GM21423 (cell line): ENCODE measurements at regions not wholly inside any gene's neighbourhood (a gene's known extent, or its start where the extent isn't known, plus 50 kb on each side); places are given as distances from the start of the nearest gene placed in this dataset.

Source experiments
- ATAC-seq: cut with Tn5 transposase; IDR thresholded peaks from one replicate; pipeline ENCODE4 v1.9.1; 2021; ENCODE audit warnings: mild to moderate bottlenecking, moderate library complexity; ENCODE audit not compliant: unreplicated experiment

DNA sequence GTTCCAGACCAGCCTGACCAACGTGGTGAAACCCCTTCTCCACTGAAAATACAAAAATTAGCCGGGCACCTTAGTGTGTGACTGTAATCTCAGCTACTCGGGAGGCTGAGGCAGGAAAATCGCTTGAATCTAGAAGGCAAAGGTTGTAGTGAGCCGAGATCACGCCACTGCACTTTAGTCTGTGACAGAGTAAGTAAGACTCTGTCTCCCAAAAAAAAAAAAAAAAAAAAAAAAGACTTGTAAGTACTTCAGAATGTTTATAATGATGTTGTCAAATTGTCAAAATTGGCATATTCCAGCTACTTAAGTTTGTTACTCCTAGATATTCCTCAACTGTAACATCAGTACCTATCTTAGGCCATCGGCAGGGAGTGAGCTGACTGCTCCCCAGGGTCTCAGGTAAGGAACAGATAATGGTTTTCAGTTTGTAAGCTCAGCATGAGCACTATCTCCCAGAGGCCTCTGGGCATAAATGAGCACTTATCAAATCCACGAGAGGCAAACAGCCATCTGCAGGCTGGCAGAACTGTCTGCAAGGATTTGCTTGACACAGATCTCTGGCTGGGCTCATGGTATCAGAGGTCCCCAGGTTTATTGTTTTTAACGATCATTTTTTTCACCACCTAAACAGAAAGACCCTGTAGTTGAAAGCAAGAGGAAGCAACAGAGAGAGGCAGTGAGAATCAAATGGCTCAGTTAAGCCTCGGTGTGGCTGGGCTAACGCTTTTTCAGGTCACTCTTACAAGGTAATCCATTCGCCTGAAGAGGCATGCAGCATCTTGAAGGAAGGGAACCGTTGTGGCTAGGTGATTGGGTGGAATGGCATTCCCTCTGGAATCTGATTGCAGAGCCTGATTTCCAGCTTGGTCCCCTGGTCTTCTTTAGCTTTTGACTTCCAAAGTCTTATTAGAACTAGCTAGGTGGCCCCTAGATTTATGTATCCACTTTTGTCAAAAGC is 115.9 kb downstream of the LY86 start:
- no peak for ATAC-seq

DNA sequence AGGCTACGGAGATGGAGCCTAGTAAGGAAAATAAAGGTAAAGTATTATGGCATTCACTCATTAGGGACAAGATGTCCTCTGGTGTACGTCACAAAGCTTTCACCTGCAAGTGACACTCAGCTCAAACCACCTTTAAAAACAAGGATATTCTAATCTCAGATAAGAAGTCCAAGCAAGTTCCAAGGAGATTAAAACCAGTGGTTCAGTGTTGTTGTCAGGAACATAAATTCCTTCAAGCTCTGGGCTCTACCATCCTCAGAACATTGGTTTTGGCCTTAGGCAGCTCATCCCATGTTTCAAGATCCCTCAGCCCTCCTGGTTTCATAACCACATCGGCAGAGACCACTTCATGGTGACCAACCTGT is 116.5 kb downstream of the LY86 start:
- no peak for ATAC-seq

DNA sequence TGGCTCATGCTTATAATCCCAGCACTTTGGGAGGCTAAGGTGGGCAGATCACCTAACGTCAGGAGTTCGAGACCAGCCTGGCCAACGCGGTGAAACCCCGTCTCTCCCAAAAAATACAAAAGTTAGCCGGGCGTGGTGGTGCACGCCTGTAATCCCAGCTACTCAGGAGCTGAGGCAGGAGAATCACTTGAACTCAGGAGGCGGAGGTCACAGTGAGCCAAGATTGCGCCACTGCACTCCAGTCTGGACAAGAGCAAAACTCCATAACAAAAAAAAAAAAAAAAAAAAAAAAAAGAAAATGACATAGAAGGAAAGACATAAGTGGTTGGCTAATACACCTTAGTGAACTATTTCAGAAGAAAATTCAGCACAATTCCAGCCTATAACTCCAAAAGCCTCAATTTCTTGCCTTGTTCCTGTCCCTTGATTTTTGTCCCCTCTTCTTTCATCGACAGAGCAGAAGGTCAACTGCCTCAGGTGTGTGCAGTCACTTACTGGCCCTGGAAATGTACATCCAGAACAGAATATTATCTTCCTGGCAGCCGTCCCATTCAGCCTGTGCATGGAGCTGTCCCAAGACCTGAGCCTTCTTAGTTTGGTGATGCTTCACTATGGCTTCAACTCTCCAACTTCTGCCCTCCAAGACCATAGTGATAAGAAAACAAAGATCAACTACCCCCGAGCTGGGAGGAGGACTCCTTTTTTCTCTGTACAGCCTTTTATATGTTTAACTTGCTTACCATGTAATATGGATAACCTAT is 117.6 kb downstream of the LY86 start:
- ATAC-seq, result no peak

DNA sequence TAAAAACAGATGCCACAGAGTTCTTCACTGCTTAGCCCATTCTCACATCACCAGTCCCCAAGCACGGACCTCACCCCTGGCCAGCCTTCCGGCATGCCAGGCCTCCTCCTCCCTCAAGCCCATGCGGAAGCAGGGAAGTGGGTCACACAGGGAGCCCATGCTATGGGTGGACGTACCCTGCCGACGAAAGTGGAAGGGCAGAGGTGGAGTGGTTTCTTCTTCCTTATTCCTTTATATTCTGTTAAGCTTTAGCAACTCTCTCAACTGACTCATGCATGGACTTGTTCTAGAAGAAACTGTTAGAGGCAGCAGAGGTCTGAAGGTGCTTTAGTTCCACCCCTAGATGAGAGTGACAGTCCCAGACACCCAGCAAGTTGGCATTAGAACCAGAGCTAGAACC is 118.6 kb downstream of the LY86 start:
- no peak for ATAC-seq

DNA sequence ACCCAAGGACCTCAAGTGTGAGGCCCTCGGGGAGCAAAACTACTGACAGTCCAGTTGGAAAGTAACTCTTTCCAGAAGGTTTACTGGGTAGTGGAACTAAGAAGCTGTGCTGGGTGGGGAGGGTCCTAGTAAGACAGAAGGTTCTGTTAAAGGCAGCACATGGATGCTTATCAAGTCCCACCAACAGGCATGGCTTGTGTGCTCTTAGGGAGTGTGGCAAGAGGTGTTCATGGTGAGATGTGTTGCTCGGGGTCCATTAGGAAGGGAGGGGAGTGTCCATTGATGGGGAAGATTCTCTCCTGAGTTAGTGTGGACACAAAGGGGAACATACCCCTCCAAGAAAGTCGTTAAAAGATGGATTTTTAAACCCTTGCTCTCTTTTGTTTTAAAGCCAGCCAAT is 120.6 kb downstream of the LY86 start:
- ATAC-seq, result no peak

DNA sequence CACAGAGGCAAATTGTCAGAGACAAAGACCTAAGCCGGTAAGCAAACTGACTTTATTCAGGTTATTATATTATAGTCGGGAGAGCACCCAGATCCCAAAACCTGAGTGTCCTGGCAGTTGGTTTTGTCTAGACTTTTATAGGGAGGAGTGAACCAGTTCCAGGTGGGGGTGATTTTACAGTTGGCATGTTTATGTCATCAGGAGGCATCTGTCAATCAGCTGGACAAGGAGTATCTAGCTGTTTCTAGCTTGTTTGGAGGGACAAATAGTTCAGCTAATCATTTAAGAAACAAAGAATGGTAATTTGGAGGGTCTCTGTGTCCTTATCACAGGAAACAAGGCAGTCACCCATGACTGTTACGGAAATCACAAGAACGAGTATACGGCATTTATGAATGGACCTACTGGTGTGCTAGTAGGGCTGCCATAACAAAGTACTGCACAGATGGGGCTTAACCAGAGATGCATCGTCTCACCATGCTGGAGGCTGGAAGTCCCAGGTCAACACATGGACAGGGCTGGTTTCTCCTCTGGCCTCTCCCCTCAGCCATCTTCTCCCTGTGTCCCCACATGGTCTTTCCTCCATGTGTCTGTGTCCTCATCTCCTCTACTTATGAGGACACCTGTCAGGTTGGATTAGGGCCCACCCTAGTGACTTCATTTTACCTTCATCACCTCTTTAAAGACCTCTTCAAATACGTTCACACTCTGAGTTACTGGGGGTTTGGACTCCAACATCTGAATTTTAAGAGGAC is 122.7 kb downstream of the LY86 start:
- no peak for ATAC-seq

DNA sequence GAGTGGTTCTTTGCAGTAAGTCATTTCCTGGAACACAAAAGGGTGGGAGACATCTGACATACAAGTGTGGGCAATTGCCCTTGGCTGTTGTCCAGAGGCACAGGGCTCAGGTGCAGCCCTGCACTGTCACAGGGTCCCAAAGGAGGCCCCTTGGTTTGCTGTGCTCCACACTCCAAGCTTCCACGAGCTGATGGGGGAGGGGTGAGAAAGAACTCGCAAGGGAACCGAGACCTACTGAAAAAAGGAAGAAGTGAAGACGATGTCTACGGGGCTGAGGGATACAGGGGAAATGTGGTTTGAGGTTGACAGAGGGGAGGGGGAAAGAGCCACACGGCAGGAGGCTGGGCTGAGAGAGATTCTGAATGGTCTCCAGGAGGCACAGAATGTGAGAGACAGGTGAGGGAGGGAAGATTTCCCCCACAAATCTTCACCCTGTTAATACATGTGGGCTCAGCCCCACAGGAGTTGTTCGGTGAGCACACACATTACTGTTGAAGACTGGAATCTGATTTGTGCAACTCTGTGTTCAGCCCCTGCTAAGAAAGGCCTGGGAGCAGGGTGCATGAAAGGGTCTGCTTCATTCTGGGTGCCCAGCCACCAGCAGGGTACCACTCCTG is 123.4 kb downstream of the LY86 start:
- no peak for ATAC-seq

DNA sequence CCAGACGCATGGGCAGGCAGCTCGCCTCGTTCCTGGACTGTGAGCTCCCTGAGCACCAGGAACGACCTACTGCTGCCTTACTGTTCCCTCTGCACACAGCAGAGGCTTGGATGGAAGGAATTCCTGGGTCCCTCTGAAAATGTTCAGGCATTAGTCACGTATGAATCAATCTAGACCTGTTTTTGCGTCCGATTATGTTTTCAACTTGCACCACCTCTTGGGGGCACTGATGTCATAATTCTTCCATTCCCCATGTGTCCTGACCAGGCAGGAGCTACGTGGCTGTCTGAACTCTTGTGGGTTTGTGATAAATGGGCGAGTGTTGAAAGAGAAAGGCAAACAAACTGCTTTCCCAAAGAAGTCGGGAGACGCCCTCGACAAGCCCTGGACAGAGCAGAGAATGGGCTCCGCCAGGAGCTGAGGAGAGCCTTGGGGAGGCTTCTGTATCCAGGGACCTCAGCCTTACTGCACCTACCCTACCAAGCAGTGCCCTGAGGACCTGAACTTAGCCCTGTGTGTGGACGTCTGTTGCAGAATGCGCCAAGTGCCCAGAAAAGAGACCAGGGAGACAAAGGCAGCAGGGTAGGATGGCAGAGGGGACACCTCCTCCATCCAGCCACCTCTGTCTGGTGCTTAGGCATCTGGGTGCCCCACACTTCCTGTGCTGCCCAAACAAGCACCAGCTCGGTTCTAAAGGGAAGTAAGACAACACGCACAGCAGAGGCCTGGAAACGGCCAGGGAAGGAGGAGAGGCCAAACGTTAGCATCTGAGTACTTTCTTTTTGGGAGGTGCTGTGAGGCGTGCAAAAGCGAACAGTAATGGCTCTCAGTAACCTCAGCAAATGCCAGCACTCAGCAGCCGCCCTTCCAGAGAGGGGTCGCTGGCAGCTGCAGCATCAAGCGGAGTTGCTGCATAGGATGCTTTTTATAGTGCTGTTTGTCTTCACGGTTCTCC is 124.2 kb downstream of the LY86 start:
- ATAC-seq, result no peak

DNA sequence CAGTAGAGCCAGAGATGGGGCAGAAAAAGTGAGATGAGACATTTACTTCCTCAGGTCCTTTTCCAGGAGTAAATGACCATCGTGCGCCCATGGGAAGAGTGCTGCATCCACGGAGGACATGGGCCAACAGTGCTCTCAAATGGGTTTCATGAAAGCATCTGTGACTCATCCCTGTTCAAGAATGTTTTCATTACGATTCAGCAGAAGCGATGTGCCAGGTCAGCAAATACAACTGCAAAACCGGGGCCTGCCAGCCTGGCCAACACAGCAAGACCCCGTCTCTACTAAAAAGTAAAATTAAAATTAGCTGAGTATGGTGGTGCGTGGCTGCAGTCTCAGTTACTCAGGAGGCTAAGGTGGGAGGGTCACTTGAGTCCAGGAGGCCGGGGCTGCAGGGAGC is 125.1 kb downstream of the LY86 start:
- ATAC-seq, result no peak

DNA sequence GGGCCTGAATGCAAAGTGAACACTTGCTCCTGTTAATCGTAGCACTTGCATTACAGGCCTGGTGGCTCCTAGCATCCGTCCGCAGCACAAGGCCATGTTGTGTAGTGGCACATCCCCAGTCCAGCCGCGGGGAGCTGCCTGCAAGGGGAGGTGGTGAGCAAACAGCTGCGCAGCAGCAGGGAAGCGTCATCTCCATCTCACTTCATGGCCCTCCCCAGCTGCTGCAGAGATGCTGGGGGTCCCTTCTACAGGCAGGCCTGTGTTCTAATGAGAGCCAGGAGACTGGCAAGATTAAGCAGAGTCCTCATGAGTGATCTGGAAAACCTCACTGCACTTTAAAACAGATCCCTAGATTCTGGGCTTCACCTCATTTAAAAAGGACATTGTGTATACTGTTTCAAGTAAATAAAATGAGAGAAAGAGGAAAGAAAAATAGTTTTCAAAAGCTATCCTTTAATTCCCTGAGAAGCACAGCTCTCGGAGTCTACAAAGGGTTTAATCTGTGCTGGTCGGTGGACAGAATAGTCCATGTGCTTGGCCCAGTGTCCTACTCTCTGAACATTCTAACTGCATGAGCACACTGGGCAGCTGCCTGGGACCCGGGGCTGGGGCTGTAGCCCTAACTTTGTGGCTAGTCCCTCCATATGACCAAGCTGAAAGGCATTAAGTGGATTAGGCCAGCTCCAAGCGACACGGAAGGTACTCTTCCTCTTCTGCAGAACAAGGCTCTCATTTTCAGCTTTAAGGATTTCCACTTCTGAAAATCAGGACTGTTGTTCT is 125.8 kb downstream of the LY86 start:
- no peak for ATAC-seq

DNA sequence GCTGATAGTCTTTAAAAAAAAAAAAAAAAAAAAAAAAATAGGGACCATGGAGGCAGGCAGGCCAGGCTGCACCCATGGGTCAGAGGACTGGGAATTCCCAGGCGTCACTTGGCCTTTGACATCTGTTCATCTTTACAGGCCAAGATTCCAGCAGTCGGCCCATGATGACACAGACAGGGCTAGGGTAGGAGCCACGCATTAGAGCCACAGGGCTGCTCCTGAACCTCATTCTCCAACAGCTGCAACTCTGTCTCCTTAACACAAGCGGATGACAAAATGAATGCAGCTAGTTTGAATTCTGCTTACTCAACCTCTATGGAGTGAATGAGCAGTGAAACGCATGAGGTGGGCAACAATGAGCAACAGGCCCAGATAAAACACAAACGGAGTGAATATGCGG is 126.4 kb downstream of the LY86 start:
- ATAC-seq, result no peak

DNA sequence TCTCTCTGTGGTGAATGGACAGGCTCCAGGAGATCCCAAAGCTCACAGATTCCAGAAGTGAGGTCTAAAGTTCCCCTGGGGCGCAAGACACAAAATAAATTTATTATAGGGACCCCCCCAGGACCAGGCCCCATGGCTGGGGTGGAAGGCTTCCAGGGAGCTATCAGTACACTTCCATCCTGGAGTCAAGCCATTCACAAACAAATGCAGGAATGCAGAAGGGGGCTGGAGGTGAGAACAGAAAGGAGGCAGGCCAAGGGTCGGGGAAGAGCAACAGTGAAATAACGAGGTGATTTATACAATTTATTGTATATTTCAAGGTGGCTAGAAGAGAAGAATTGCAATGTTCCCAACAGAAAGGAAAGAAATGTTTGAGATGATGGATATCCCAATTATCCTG is 126.9 kb downstream of the LY86 start:
- ATAC-seq, result no peak

DNA sequence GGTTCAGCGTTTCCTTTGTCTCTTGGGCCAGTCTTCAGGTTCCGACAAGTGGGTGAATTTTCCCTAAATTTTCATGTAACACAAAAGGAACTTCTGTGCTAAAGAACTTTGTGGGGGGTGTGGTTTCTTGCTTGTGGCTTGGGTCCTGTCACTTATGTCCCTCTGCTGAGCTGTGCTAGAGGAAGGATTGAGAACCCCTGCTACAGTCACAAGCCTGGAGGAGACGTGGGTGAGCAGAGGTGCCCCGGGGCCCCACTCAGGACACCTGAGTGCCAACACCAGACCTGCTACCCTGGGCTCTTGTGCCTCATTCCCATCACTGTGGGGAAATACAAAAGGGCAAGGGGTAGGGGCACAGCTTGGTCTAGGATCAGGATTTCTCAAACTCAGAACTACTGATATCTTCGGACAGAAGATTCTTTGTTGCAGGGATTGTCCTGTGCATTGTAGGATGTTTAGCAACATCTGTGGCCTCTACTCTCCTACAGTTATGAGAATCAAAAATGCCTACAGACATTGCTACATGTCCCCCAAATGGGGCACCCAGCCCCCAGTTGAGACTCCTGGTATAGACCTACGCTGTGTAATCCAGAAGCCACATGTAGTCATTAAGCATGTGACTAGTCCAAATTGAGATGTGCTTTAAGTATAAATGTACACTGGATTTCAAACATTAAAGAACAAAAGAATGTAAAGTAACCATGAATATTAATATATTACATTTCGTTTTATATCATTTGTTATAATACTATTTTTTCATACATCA is 128.7 kb downstream of the LY86 start:
- ATAC-seq, result no peak

DNA sequence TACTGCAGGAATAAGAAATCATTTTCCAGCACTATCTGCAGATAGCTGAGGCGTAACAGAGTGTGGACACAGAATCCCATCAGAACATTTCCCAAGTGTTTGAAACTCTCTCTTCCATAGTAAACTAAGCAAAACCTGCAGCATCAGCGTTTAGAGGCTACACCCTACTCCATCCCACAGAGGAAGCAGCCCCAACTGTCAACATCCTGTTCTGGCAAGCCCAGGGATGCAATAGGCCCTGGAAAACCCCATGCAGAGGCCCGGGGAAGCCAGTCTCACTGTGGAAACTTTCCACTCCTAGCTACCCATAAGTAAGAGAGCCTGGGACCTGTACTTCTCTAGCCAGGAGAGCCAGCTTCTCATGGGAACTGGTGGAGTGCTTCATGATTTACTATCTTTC is 129.4 kb downstream of the LY86 start:
- no peak for ATAC-seq

DNA sequence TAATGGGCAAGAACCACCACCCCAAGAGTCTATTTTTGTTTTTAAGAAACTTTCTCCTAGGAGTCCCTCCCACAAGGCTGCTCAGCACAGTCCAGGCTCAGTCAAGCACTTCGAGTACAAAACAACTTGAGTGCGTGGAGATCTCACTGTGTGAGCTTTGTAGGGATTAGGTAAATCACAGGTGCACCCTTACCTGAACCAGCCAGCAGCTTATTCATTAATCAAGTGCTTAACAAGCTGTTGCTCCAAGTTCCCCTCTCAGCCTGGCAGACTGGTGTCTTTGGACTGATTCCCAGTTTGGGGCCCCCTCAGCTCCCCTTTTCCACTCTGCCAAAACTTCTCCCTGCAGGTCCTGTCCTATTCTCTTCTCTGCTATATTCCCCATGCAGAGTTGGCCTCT is 133.1 kb downstream of the LY86 start:
- ATAC-seq, result no peak

DNA sequence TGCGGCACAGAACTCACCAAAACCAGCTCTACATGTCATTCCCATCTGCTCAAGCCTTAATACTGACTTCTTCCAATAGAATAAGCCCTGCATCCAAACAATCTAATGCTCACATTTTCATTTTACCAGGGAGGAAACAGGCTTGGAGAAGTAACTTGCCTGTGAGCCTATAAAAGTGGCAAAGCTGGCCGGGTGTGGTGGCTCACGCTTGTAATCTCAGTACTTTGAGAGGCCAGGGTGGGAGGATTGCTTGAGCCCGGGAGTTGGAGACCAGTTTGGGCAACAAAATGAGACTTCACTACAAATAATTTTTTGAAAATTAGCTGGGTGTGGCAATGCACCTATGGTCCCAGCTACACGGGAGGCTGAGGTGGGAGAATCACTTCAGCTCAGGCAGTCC is 133.7 kb downstream of the LY86 start:
- no peak for ATAC-seq

DNA sequence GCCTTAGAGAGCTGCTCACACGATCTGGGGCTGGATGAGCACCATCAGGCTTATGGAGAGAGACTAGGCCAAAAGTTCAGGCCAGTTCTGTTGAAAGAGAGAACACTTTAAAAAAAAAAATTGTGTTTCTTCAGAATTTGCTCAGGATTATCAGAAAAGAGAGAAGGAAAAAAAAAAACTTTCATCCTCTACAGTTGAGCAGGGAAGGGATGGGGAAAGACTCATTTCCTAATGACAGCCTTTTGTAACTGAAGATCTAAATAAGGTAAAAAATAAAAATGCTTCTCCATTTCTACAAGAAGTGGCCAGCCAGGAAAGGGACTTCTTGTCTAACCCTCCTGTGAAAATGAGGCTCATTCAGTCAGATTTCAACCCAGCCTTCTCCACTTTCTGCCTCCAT is 134.8 kb downstream of the LY86 start:
- no peak for ATAC-seq

DNA sequence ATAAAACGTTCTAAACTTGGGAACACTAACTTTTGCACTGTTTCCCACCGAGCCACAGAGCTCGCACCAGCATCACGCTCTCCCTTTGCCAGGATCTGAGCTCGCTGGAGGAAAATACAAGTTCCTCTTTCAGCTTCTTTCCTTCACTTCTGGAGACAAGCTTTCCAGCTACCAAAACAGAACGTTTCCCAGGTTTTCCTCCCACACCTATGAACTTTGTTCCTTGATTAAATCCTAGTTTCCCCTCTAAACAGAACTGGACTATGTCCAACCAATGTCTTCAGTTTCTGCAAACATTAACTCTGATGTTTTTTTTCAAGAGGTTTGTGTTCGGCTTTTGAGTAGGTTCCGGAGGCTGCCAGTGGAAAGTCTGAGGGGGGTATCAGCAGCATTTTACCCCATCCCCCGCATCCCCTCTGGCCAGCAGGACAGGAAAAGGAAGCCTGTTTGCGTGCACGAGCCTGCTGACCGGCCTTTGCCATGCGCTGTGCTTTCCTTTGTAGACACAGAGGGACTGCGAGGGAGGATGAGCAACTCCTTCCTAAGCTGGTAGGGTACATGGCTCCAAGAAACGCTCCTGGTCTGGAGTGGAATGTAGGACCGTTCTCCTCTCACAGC is 135.5 kb downstream of the LY86 start:
- no peak for ATAC-seq
